SK-N-SH (cell line): ENCODE measurements at regions not wholly inside any gene's neighbourhood (a gene's known extent, or its start where the extent isn't known, plus 50 kb on each side); places are given as distances from the start of the nearest gene placed in this dataset.

Source experiments
- CTCF ChIA-PET: fragments of 300-600, 350-600 bp; formaldehyde crosslinking; extraction: SDS; loops from one replicate; lab custom pipeline; 2021; lab: Yijun Ruan, JAX
- POLR2A ChIA-PET: fragments of 350-600 bp; sonication (Branson Sonifier 250); formaldehyde crosslinking; extraction: SDS; loops from one replicate; lab custom pipeline; 2020; ENCODE audit warnings: antibody characterized with exemption, inconsistent platforms; lab: Yijun Ruan, JAX
- DNase-seq: peaks from one replicate; pipeline ENCODE4 v3.0.0; 2012
- H2AFZ ChIP-seq: fragments of 200-600 bp; sonication (generic); 2 replicates; pipeline ENCODE4 v1.8.1; 2016; ENCODE audit warnings: antibody characterized with exemption, mild to moderate bottlenecking, low read depth
- H3F3A ChIP-seq: fragments of 200-600 bp; sonication (generic); replicated peaks from 2 replicates; pipeline ENCODE3; 2016; ENCODE audit warnings: antibody characterized with exemption, mild to moderate bottlenecking; ENCODE audit not compliant: insufficient read depth
- H3K27ac ChIP-seq, 2 experiments: fragments of 200-500 bp in 1 of 2; fragments of 200-600 bp in 1 of 2; sonication (Bioruptor generic) in 1 of 2; sonication (generic), shearing (Covaris generic) in 1 of 2; 2 replicates each; pipeline versions ENCODE4 v1.5.1 to v1.6.1; 2014 to 2016; ENCODE audit warnings: low read depth in 2 of 2, inconsistent platforms in 1 of 2, low read length in 1 of 2, mild to moderate bottlenecking in 1 of 2, mixed read lengths in 1 of 2
- H3K27me3 ChIP-seq: fragments of 200-600 bp; sonication (generic), shearing (Covaris generic); 2 replicates; pipeline ENCODE4 v1.6.1; 2016; ENCODE audit warnings: mixed run types; ENCODE audit not compliant: insufficient read depth
- H3K36me3 ChIP-seq, 2 experiments: fragments of 200-500 bp in 1 of 2; fragments of 200-600 bp in 1 of 2; sonication (Bioruptor generic) in 1 of 2; sonication (generic) in 1 of 2; replicated peaks in 1 of 2; 2 replicates each; pipeline versions ENCODE3 to v1.5.1; 2014 to 2016; ENCODE audit warnings: low read length in 1 of 2, mild to moderate bottlenecking in 1 of 2; ENCODE audit not compliant: insufficient read depth in 2 of 2, control insufficient read depth in 1 of 2
- H3K4me1 ChIP-seq, 2 experiments: fragments of 200-500 bp in 1 of 2; fragments of 200-600 bp in 1 of 2; sonication (Bioruptor generic) in 1 of 2; sonication (generic), shearing (Covaris generic) in 1 of 2; 2 replicates each; pipeline versions ENCODE4 v1.5.1 to v1.6.1; 2014 to 2016; ENCODE audit warnings: low read depth in 1 of 2, low read length in 1 of 2, mixed run types in 1 of 2; ENCODE audit not compliant: insufficient read depth in 2 of 2, control insufficient read depth in 1 of 2
- H3K4me2 ChIP-seq: fragments of 200-600 bp; sonication (generic), shearing (Covaris generic); 2 replicates; pipeline ENCODE4 v1.6.1; 2017; ENCODE audit warnings: mixed run types
- H3K4me3 ChIP-seq, 2 experiments: fragments of 200-500 bp in 1 of 2; fragments of 200-600 bp in 1 of 2; sonication (Bioruptor generic) in 1 of 2; sonication (generic), shearing (Covaris generic) in 1 of 2; 2 replicates each; pipeline versions ENCODE4 v1.5.1 to v1.8.1; 2014 to 2016; ENCODE audit warnings: low read depth in 2 of 2, inconsistent platforms in 1 of 2, low read length in 1 of 2, mild to moderate bottlenecking in 1 of 2, mixed read lengths in 1 of 2, moderate library complexity in 1 of 2
- H3K79me2 ChIP-seq: fragments of 200-600 bp; sonication (generic); 2 replicates; pipeline ENCODE4 v1.8.1; 2017; ENCODE audit warnings: mild to moderate bottlenecking; ENCODE audit not compliant: insufficient read depth
- H3K9ac ChIP-seq: fragments of 200-600 bp; sonication (generic); 2 replicates; pipeline ENCODE4 v1.6.1; 2017; ENCODE audit warnings: mixed run types
- H3K9me2 ChIP-seq: fragments of 200-600 bp; sonication (generic); 2 replicates; pipeline ENCODE4 v1.6.1; 2017; ENCODE audit warnings: mixed run types
- H3K9me3 ChIP-seq: fragments of 200-600 bp; sonication (generic); 2 replicates; pipeline ENCODE4 v1.6.1; 2017; ENCODE audit warnings: mixed run types, mild to moderate bottlenecking, moderate library complexity
- H4K20me1 ChIP-seq: fragments of 200-600 bp; sonication (generic); 2 replicates; pipeline ENCODE4 v1.6.1; 2017; ENCODE audit warnings: mild to moderate bottlenecking, mixed run types; ENCODE audit not compliant: insufficient read depth
- CHD2 ChIP-seq: fragments of 150-350 bp; IDR thresholded peaks from 2 replicates; pipeline ENCODE4 v1.6.1; 2018; ENCODE audit warnings: low read length; ENCODE audit not compliant: partially characterized antibody
- ELF1 ChIP-seq: IDR thresholded peaks from 2 replicates; pipeline ENCODE4 v1.4.0; 2012
- EZH2phosphoT487 ChIP-seq: fragments of 200-600 bp; sonication (generic); IDR thresholded peaks from 2 replicates; pipeline ENCODE4 v1.6.1; 2017; ENCODE audit warnings: low read depth, mixed run types, mild to moderate bottlenecking, antibody characterized with exemption, moderate library complexity, borderline replicate concordance
- FOXJ3 ChIP-seq: sonication (generic); formaldehyde crosslinking; IDR thresholded peaks from 2 replicates; pipeline ENCODE4 v1.5.1; 2020; ENCODE audit warnings: mild to moderate bottlenecking, missing genetic modification reagents
- FOXM1 ChIP-seq: IDR thresholded peaks from 2 replicates; pipeline ENCODE4 v1.4.0; 2012; ENCODE audit warnings: low read depth, mild to moderate bottlenecking
- MEF2A ChIP-seq: IDR thresholded peaks from 2 replicates; pipeline ENCODE4 v1.4.0; 2012; ENCODE audit warnings: low read depth, borderline replicate concordance
- MXI1 ChIP-seq: IDR thresholded peaks from 2 replicates; pipeline ENCODE4 v1.6.1; 2012; ENCODE audit warnings: mild to moderate bottlenecking, low read depth, low read length, improper control_type of control experiment
- PBX3 ChIP-seq: IDR thresholded peaks from 2 replicates; pipeline ENCODE4; 2012
- RCOR1 ChIP-seq: fragments of 150-350 bp; IDR thresholded peaks from 2 replicates; pipeline ENCODE4 v1.6.1; 2017; ENCODE audit warnings: antibody characterized with exemption, low read length
- RFX5 ChIP-seq: IDR thresholded peaks from 2 replicates; pipeline ENCODE4 v1.6.1; 2012; ENCODE audit warnings: mild to moderate bottlenecking, improper control_type of control experiment, low read length
- SIN3A ChIP-seq: IDR thresholded peaks from 2 replicates; pipeline ENCODE4 v1.6.1; 2012; ENCODE audit warnings: low read depth, mild to moderate bottlenecking, low read length, moderate library complexity, borderline replicate concordance
- SMC3 ChIP-seq: IDR thresholded peaks from 2 replicates; pipeline ENCODE4 v1.6.1; 2012; ENCODE audit warnings: low read depth, low read length, improper control_type of control experiment
- TAF1 ChIP-seq: IDR thresholded peaks from 2 replicates; pipeline ENCODE4 v1.6.1; 2012; ENCODE audit warnings: low read depth, mild to moderate bottlenecking, low read length, moderate library complexity, borderline replicate concordance
- TCF12 ChIP-seq: IDR thresholded peaks from 2 replicates; pipeline ENCODE4 v1.4.0; 2012
- TEAD4 ChIP-seq: IDR thresholded peaks from 2 replicates; pipeline ENCODE4 v1.4.0; 2012; ENCODE audit warnings: mild to moderate bottlenecking, borderline replicate concordance; ENCODE audit not compliant: insufficient read depth
- USF2 ChIP-seq: fragments of 150-350 bp; IDR thresholded peaks from 2 replicates; pipeline ENCODE4 v1.6.1; 2017; ENCODE audit warnings: antibody characterized with exemption, low read length, low read depth, borderline replicate concordance
- YY1 ChIP-seq: IDR thresholded peaks from 2 replicates; pipeline ENCODE4 v1.4.0; 2012; ENCODE audit warnings: low read depth, mild to moderate bottlenecking
- WGBS: methylation state at CpG from one replicate; pipeline ENCODE4 v1.1.6; 2017; ENCODE audit warnings: low lambda C conversion rate; 5-methylcytosine and 5-hydroxymethylcytosine counted together
- TF ChIP-seq, protein P1 (sequence below): IDR thresholded peaks from 2 replicates; pipeline ENCODE4 v1.4.0; 2012; ENCODE audit warnings: low read depth, borderline replicate concordance
- TF ChIP-seq, protein P2 (sequence below): IDR thresholded peaks from 2 replicates; pipeline ENCODE4 v1.6.1; 2012; ENCODE audit warnings: mild to moderate bottlenecking, low read depth, low read length, moderate library complexity
- TF ChIP-seq, protein P3 (sequence below): IDR thresholded peaks from 2 replicates; pipeline ENCODE4 v1.4.0; 2012; ENCODE audit warnings: low read depth, borderline replicate concordance

DNA sequence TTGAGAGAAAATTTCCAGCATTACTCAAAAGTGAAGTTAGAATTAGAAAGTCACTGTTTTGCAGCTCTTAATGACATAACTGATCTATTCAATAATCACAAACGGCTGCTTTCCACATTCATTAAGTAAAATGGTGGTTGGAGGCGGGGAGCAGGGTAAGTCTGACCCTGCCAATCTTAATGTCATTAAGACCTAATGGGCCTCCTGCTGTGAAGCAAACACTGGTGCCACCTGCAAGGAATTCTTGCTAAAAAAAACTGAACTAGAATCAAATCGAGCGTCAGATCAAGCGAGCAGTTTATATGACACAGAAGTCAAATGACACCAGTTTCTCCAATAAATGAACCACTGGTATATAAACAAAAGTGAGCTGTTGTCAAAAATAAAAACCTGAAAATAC lies 351.5 kb downstream of the BRD1 start:
- Histone ChIP-seq H3K27ac (no peak overlapping the region), H4K20me1 (no peaks in the 10 kb centered on the region), H3F3A (no peaks in the 10 kb centered on the region), H3K4me3 (no peak overlapping the region), H2AFZ (no peak overlapping the region), H3K4me2 (no peak overlapping the region), H3K36me3 (no peaks in the 10 kb centered on the region), H3K79me2 (no peaks in the 10 kb centered on the region), H3K9ac (no peak overlapping the region), H3K9me3 (no peaks in the 10 kb centered on the region), H3K9me2 (no peaks in the 10 kb centered on the region), H3K27me3 (no peaks in the 10 kb centered on the region), H3K4me1 (no peaks in the 10 kb centered on the region)
- DNase-seq = no peak
- ChIA-PET POLR2A (no interaction called here), CTCF (interaction anchor here (1.0 kb wide), 1 partner anchor 157 kb away, joined by 3 read pairs; no protein-coding TSS in a partner anchor)
- no peak for TF ChIP-seq CHD2
- TF ChIP-seq, protein P1, sequence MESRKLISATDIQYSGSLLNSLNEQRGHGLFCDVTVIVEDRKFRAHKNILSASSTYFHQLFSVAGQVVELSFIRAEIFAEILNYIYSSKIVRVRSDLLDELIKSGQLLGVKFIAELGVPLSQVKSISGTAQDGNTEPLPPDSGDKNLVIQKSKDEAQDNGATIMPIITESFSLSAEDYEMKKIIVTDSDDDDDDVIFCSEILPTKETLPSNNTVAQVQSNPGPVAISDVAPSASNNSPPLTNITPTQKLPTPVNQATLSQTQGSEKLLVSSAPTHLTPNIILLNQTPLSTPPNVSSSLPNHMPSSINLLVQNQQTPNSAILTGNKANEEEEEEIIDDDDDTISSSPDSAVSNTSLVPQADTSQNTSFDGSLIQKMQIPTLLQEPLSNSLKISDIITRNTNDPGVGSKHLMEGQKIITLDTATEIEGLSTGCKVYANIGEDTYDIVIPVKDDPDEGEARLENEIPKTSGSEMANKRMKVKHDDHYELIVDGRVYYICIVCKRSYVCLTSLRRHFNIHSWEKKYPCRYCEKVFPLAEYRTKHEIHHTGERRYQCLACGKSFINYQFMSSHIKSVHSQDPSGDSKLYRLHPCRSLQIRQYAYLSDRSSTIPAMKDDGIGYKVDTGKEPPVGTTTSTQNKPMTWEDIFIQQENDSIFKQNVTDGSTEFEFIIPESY = no peak
- TF ChIP-seq ELF1 = no peak
- no peak for TF ChIP-seq MEF2A
- TF ChIP-seq YY1 = no peak
- TF ChIP-seq SIN3A = no peak
- no peak for TF ChIP-seq TCF12
- TF ChIP-seq, protein P2, sequence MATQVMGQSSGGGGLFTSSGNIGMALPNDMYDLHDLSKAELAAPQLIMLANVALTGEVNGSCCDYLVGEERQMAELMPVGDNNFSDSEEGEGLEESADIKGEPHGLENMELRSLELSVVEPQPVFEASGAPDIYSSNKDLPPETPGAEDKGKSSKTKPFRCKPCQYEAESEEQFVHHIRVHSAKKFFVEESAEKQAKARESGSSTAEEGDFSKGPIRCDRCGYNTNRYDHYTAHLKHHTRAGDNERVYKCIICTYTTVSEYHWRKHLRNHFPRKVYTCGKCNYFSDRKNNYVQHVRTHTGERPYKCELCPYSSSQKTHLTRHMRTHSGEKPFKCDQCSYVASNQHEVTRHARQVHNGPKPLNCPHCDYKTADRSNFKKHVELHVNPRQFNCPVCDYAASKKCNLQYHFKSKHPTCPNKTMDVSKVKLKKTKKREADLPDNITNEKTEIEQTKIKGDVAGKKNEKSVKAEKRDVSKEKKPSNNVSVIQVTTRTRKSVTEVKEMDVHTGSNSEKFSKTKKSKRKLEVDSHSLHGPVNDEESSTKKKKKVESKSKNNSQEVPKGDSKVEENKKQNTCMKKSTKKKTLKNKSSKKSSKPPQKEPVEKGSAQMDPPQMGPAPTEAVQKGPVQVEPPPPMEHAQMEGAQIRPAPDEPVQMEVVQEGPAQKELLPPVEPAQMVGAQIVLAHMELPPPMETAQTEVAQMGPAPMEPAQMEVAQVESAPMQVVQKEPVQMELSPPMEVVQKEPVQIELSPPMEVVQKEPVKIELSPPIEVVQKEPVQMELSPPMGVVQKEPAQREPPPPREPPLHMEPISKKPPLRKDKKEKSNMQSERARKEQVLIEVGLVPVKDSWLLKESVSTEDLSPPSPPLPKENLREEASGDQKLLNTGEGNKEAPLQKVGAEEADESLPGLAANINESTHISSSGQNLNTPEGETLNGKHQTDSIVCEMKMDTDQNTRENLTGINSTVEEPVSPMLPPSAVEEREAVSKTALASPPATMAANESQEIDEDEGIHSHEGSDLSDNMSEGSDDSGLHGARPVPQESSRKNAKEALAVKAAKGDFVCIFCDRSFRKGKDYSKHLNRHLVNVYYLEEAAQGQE = no peak
- TF ChIP-seq USF2 = no peak
- TF ChIP-seq MXI1 = no peak
- no peak for TF ChIP-seq FOXJ3 (CRISPR knock-in tag)
- TF ChIP-seq RCOR1 = no peak
- TF ChIP-seq RFX5 = no peak
- TF ChIP-seq TAF1 = no peak
- TF ChIP-seq FOXM1 = no peak
- TF ChIP-seq SMC3 = no peak
- no peak for TF ChIP-seq EZH2phosphoT487
- no peak for TF ChIP-seq PBX3
- TF ChIP-seq, protein P3, sequence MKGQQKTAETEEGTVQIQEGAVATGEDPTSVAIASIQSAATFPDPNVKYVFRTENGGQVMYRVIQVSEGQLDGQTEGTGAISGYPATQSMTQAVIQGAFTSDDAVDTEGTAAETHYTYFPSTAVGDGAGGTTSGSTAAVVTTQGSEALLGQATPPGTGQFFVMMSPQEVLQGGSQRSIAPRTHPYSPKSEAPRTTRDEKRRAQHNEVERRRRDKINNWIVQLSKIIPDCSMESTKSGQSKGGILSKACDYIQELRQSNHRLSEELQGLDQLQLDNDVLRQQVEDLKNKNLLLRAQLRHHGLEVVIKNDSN = no peak
- no peak for TF ChIP-seq TEAD4
- 16% methylated on average over 5 of the region's 5 CpGs for WGBS
